ENCODE measurements at regions not wholly inside any gene's neighbourhood (a gene's known extent, or its start where the extent isn't known, plus 50 kb on each side); places are given as distances from the start of the nearest gene placed in this dataset.
A peak's percentile ranks its signal among the peaks of the same experiment; 100 is the strongest.

GRCh38 chr11:19368726-19369375 is 128.1 kb upstream of the E2F8 start:
- DNase-seq (ENCODE audit: low read depth), result peak; percentile 41

DNA sequence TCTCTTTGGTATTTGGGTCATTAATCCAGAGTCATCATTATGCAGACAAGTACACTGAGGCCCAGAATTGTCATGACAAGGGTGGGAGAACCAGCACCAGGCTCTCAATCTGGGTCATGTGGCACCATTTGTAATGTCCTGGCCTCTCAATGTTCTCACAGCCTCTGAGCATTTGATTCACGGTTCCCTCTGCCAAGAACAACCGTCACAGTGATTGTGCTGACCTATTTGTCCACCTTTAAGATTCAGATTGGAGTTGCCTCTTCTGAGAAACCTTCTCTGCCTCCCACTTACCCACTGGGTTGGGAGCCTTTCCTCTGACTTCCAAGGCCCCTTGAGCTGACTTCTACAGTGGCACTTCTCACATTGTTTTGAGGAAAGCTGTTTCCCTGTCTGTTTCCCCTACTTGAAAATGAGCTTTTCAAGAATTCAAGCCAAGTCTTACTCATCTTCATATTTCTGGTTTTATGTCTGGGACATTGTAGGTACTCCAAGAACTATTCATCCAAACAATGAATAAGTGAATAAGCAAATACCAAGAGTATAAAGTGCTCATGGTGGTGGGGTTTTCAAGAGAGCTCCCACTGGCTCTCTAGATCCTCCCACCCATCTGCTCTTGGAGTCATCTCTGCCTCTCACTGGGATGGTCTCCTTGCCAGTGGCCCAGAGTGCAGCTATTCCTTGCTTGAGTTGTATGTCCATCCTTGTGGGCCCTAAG is 126.4 kb upstream of the E2F8 start:
- DNase-seq (ENCODE audit: low read depth), result peak; percentile 39

- no peak for DNase-seq (ENCODE audit: low read depth)
Measured at GRCh38 chr11:19365743-19366410, 125.1 kb upstream of the E2F8 start.

DNA sequence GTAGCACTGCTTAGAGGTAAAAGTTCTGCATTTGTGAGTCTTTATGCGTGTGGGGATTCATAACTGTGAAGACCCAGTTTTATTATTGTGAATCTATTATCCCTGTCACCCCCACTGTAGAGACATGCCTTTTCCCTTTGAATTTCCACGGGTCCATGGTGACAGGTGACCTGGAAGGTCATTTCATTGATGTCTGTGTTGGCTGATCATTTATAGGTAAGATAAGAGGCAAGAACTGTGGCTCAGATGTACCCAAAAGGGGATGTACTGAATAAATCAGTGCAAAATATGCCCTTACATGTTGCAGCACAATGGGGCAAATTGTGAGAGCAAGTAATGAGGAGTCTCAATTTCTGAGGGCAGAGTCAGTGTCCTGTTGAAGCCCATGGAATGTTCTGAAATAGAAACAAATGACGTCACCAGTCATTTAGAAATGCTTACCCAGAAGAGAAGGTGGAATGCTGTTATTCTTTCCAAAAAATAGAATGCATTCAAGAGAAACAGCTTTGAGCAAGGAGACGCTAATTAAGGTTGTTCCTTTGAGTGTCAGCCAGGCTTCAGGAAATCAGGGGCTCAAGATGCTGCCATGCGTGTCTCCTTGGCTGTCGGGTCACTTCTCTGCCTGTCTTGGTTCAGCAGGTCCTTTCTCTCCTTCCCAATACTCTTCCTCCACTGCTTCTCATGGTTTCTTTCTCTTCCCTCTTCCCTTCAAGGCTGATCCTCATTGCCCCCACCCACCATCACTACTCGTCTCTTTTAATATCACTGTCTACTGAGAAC is 118.7 kb upstream of the E2F8 start:
- peak; percentile 6 for DNase-seq (ENCODE audit: low read depth)

GRCh38 chr11:19357943-19358342 is 117.2 kb upstream of the E2F8 start:
- no peak for DNase-seq (ENCODE audit: low read depth)

- no peak for DNase-seq (ENCODE audit: low read depth)
Measured at GRCh38 chr11:19355601-19356000, 114.9 kb upstream of the E2F8 start.

DNA sequence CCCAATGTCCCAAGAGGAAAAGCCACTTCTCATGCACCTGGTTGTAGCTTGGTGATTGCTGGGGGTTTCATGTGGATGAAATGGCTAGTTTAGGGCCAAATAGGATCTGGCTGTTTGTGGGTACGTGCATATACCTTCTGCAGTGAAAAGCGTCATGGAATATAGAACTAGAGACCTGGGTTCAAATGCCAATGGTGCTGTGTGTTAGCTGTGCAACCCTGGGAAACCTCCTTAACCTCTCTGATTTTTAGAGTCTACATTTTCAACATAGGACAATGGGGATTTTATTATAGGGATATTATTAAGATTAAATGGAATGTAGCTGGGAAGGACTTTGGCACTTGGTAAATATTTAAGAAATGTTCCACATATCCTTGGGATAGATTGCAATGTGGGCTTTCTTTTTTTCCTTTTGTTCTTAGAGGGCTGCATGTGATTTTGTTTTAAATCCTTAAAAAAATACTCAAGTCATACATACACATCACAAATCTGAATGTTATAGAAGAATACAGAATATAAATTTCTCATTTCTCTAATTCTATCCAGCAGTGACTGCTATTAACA is 112.6 kb upstream of the E2F8 start:
- DNase-seq (ENCODE audit: low read depth), result no peak

DNA sequence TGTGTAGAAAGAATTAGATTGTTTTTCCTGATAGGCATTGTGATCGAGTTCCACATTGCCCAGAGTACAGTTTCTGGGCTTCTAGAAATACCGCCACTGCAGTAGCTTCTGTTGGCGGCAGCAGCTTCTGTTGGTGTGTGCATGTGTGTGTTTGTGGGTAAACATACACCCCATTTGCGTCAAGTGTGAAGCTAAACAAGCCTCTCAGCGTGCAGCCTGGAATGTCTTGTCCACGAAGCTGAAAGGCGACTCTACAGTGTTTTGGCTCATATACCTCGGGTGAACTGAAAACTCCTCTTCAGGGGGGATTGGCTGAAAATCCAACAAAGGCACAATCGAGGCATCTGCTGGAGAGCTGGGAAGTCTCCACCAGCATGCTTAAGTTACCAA is 112.0 kb upstream of the E2F8 start:
- DNase-seq (ENCODE audit: low read depth), result no peak

GRCh38 chr11:19352072-19352770 is 111.5 kb upstream of the E2F8 start:
- no peak for DNase-seq (ENCODE audit: low read depth)

DNA sequence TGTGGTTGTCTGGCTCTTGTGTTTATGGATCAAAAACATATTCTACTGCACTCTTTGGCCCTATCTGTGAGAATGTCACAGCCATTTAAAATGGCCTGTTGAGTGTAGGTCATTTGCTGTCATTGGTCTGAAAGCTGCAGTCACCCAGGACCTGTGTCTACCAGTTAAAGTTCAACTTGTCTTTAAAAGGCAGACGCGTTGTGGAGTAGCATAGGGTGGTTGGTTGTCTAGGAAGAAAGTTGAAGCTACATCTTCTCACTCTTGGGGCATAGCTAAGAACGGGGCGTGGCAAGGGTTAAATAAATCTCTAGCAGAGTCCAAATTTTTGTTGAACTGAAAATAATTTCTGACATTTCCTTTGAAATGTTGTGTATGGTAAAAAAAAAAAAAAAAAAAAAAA is 110.7 kb upstream of the E2F8 start:
- no peak for DNase-seq (ENCODE audit: low read depth)

DNA sequence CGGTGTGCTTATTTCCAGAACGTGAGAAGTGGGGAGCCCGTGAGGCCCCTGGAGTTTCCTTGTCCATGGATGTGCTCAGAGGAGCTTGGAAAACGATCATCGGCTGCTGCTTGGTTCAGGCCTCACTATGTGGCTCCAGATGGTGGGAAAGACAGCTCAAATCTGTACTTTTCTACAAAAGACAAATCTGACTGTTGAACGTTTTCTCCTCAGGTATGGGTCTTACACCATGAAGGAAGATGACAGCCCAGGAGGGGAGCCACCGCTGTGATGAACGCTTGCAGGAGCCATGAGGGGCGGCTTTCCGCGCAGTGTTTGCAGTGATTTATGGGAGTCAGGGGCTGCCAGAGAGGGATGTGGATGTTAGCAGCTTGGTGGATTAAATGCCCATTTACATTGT is 109.4 kb upstream of the E2F8 start:
- DNase-seq (ENCODE audit: low read depth), result no peak

DNA sequence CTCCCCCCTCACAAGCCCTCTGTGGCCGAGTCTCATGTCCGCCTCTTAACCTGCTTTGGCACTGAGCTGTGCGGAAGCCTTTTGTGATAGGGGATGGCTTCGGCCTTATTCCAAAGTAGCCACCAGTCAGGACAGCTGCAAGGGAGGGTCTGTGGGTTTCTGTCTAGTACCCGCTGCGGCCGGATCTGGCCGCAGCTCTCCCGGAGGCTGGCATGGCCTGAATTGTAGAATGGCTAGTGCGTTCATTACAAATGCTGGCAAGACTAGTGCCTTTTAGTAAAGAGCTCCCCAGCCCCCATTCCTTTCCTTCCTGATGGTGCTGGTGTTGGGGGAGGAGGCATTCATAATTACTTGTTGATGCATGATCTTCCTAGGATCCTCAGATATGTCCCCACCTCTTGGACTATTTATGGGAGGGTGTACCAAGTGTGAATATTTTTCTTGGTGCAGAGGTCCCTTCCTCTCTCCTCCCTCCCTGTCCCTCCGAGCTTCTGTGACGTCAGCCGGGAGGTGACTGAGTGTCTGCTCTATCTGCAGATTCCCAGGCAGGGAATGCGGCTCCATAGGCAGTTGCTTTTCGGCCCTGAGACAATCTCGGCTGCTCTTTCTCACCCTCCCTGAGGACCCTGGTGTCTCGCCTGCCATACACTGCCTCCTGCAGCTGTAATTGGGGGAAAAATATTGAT is 108.7 kb upstream of the E2F8 start:
- no peak for DNase-seq (ENCODE audit: low read depth)

DNA sequence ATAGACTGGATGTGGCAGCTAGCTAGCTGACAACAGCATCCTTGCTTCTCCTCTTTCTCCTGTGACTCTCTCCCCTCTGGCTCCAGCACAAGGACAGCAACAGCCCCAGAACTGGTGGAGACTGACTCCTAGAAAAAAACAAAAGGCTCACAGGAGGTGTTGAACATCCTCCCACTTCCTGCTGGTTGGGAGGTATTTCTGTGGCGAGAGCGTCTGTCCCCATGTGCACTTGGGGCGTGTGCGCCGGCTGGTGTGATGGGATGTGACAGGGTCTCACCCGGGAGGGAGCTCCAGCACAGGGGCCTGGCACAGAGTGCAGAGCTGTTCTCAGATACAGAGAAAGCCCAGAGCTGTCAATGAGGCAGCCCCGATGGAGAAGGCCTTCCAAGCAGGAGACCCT is 107.2 kb upstream of the E2F8 start:
- no peak for DNase-seq (ENCODE audit: low read depth)

DNA sequence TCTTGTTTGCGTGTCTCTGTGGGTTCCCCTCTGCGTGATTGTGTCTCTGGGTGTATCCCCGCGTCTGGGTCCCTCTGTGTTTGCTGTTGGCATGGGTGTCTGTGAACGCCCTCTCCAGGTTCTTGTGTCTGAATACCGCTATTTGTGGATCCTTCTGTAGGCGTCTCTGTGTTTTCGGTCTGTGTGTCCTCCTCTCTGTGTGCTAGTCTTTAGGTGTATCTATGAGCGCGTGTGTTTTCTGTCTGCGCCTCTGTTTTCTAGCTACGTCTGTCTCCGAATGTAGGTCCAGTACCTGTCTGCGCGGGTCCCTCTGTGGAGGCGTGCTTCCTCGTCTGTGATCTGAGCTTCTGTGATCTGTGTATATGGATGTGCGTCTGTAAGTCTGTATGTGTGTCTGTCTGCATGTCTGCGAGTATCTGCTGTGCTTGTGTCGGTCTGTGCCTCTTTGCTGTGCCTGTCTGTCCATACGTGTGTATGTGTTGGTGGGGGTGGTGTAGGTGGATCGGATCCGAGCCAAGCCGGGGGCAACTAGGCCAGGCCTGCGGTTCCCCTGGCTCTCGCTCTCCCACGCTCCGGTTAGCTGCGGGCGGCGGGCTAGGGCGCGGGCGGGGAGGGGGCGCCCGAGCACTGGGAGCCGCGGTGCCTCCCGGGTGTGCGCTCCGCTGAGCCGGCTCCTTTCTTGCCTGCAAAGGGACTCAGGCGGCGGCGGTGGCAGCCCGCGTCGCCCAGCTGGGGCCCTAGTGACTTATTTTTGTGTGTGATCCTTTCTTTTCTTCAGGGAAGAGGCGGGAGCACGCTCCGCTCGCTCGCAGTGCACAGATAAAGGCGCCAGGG is 105.3 kb upstream of the E2F8 start:
- peak; percentile 6 for DNase-seq (ENCODE audit: low read depth)

GRCh38 chr11:19345519-19345847 is 104.7 kb upstream of the E2F8 start:
- peak; percentile 14 for DNase-seq (ENCODE audit: low read depth)

DNA sequence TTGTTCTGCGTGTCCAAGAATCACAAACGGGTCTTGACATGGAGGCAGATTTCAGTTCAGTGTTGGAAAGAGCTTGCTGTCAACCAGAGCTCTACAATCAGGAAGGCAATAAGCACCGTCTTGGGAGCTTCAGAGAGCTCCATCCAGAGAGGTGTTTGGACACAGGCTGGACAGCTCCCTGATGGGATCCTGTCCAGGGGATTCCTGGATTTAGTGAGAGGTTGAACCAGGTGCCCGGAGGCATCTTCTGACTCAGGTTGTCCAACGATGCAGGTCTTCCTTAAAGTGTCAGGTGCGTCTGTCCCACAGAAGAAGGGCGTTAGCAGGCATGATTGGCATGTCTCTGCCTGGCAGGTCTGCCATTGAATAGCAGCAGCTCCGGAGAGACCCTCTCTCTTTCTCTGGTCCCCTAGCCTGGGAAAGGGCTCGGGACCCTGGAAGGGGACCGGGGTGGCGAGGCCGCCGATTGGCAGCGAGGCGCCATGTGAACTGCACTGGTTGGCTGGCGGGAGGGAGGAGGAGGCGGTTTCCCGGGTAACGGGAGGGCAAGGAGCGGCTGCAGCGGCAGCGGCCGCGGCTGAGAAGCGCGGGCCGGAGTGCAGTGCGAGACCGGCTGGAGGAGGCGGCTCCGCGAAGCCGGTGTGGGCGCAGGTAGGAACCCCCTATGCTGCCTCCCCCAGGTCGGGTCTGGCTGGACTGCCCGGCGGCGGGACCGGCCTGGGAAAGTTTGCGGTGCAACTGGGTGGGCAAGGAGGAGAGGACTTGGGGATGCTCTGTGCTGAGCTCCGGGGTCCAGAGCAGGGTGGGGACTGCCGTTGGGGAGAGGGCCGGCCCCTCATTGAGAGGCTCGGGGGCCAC is 104.1 kb upstream of the E2F8 start:
- peak; percentile 10 for DNase-seq (ENCODE audit: low read depth)

- DNase-seq (ENCODE audit: low read depth), result no peak
Measured at GRCh38 chr11:19342036-19342435, 101.3 kb upstream of the E2F8 start.

DNA sequence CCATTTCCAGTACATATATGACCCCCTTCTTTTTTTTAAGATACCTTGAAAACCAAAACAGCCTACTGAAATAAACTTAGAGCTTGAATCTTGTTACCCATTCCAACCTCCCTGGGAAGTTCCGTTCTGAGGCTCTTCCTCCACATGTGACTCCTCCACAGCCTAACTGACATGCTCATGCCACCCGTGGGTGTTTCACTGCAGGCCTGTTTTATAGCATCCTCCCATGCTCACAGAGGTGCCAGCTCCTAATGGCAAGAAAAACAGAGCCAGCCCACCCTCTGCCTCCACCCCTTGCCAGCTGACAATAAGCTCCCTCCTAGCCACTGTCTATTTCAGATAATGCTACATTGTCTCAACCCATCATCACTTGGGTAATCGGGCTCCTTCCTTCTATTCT is 97.6 kb upstream of the E2F8 start:
- DNase-seq (ENCODE audit: low read depth), result no peak

DNA sequence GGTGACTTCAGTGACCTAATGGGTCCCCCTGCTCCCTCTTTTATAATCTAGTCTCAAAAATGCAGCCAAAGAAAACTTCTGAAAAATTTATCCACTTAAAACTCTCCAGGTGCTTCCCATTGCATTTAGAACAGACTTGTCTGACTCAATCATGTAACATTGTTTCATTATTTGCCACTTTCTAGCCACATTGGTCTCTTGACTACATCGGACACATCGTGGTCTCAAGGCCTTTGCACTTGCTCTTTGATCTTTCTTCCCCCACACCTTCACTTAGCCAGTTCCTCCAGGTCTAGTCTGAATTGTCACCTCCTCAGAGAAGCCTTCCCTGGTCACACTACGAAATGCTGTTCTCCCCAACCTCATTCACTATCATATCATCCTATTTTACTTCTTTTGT is 97.0 kb upstream of the E2F8 start:
- DNase-seq (ENCODE audit: low read depth), result no peak
